Suprapubic skin (tissue), 3 donors: ENCODE measurements at regions not wholly inside any gene's neighbourhood (a gene's known extent, or its start where the extent isn't known, plus 50 kb on each side); places are given as distances from the start of the nearest gene placed in this dataset.

Source experiments
- CTCF ChIP-seq, 2 donors: fragments of 200-600 bp in 1 of 2; fragments of 450-650 bp in 1 of 2; sonication (generic) in 1 of 2; IDR thresholded peaks; one replicate each; pipeline ENCODE4 v1.5.1; 2016 to 2019; ENCODE audit warnings: antibody characterized with exemption in 2 of 2, mild to moderate bottlenecking in 1 of 2, moderate library complexity in 1 of 2
- POLR2AphosphoS5 ChIP-seq, 3 donors: sonication (generic); formaldehyde crosslinking; IDR thresholded peaks; one replicate each; pipeline ENCODE4 v1.6.1; 2017; ENCODE audit warnings: antibody characterized with exemption in 3 of 3

- TF ChIP-seq POLR2AphosphoS5 (IDR thresholded peaks at IDR 0.05) (no peak), CTCF (IDR thresholded peaks at IDR 0.05) (no peak)
Measured at GRCh38 chr13:109649713-109650112, 136.7 kb downstream of the IRS2 start.
